ENCODE measurements at regions not wholly inside any gene's neighbourhood (a gene's known extent, or its start where the extent isn't known, plus 50 kb on each side); places are given as distances from the start of the nearest gene placed in this dataset.

GRCh38 chr3:46093966-46094365 is 66.7 kb upstream of the XCR1 start:
- Histone ChIP-seq H3K36me3 (ENCODE audit: low read depth) (no peaks in the 10 kb centered on the region), H3K4me1 (ENCODE audit: low read depth) (peaks cover 5% of the 10 kb centered on the region), H3K9me3 (no peaks in the 10 kb centered on the region), H3K4me3 (no peak overlapping the region)
- intact Hi-C loops (cut with DNase I, micrococcal nuclease) = no loop called here
- ATAC-seq = no peak
- no peak for DNase-seq
- no peak for TF ChIP-seq CTCF (IDR thresholded peaks at IDR 0.05)

- DNase-seq = no peak
- intact Hi-C loops (cut with DNase I, micrococcal nuclease) = no loop called here
- peaks cover 5% of the 10 kb centered on the region for H3K4me1 ChIP-seq (ENCODE audit: low read depth)
- TF ChIP-seq CTCF (IDR thresholded peaks at IDR 0.05) = no peak
- H3K4me3 ChIP-seq = no peak overlapping the region
- H3K9me3 ChIP-seq = no peaks in the 10 kb centered on the region
- no peaks in the 10 kb centered on the region for H3K36me3 ChIP-seq (ENCODE audit: low read depth)
- ATAC-seq = no peak
Observed at GRCh38 chr3:46093327-46093942, 66.2 kb upstream of the XCR1 start.

GRCh38 chr3:46092702-46093080 is 65.4 kb upstream of the XCR1 start:
- ATAC-seq (no peak), DNase-seq (no peak)
- Histone ChIP-seq H3K36me3 (ENCODE audit: low read depth) (no peaks in the 10 kb centered on the region), H3K4me1 (ENCODE audit: low read depth) (no peaks in the 10 kb centered on the region), H3K4me3 (no peak overlapping the region), H3K9me3 (no peaks in the 10 kb centered on the region)
- TF ChIP-seq CTCF (IDR thresholded peaks at IDR 0.05) = no peak
- intact Hi-C loops (cut with DNase I, micrococcal nuclease) = no loop called here

- no peak for TF ChIP-seq CTCF (IDR thresholded peaks at IDR 0.05)
- no peaks in the 10 kb centered on the region for H3K4me1 ChIP-seq (ENCODE audit: low read depth)
- ATAC-seq = no peak
- intact Hi-C loops (cut with DNase I, micrococcal nuclease) = no loop called here
- H3K4me3 ChIP-seq = no peak overlapping the region
- no peak for DNase-seq
- no peaks in the 10 kb centered on the region for H3K36me3 ChIP-seq (ENCODE audit: low read depth)
- no peaks in the 10 kb centered on the region for H3K9me3 ChIP-seq
Observed at GRCh38 chr3:46091741-46092701, 64.7 kb upstream of the XCR1 start.

- DNase-seq (peak in 1 of 3 donors; percentile 27), ATAC-seq (no peak)
- intact Hi-C loops (cut with DNase I, micrococcal nuclease) = no loop called here
- Histone ChIP-seq H3K36me3 (ENCODE audit: low read depth) (no peaks in the 10 kb centered on the region), H3K4me3 (no peak overlapping the region), H3K9me3 (no peaks in the 10 kb centered on the region), H3K4me1 (ENCODE audit: low read depth) (no peaks in the 10 kb centered on the region)
- TF ChIP-seq CTCF (IDR thresholded peaks at IDR 0.05) = no peak
Observed at GRCh38 chr3:46091046-46091445, 63.8 kb upstream of the XCR1 start.

Data from mucosa of descending colon (tissue), 3 donors.